ENCODE measurements at regions not wholly inside any gene's neighbourhood (a gene's known extent, or its start where the extent isn't known, plus 50 kb on each side); places are given as distances from the start of the nearest gene placed in this dataset.

DNA sequence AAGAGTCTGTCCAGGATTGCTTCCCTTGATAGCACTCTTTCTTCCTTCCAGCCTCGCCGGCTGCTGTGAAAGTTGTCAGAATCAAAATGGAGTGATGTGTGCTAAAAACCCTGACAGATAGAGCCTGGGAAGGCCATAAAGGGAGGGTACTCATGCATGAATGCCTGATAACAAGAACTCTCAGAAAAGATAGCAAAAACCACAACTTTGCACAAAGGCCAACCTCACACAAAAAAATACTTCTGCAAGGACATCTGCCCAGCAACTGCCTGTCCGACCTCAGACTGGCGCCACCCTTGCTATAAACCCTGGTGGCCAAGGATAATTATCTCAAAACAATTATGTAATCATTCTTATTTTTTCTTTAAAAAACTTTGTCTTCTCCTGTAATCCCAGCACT, 133.2 kb upstream of the SVIL start:
- H3K4me3 ChIP-seq (ENCODE audit: low read depth, low read length) = no peak overlapping the region

DNA sequence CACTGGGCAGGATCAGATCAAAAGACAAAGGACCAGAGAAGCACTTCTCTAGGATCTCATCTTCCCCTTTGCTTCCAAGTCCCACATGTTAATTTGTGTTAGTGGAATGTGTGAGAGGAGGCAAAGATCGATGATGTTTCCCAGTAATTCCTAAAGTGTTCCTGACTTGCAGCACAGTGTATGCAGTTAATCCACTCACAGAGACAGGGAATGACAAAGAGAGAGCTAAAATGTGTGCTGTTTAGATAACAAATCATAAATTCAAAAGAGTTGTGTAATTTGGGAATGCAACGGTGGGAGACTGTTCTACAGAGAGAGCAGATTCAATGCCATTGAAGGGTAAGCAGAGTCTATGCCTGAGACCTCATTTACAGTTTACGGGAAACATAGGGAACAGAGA, 132.0 kb upstream of the SVIL start:
- H3K4me3 ChIP-seq (ENCODE audit: low read depth, low read length) = no peak overlapping the region

DNA sequence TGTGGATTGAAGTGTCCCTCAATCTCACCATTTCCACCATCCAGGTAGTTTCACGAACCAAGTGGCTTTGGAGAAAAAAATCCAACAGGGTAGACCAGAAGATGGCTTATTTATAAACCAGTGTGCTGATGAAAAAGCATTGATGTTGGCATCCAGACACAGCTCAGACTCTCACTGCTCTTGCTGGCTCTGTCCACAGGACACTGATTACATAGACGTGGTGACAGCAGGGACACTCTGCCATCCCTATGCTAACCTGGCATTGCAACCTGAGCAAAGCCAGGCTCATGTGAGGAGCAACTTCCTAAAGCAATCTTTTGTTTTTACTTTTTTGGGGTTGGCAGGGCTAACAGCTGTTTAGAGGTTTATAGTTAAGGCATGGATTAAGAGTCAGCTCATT, 130.6 kb upstream of the SVIL start:
- no peak overlapping the region for H3K4me3 ChIP-seq (ENCODE audit: low read depth, low read length)

DNA sequence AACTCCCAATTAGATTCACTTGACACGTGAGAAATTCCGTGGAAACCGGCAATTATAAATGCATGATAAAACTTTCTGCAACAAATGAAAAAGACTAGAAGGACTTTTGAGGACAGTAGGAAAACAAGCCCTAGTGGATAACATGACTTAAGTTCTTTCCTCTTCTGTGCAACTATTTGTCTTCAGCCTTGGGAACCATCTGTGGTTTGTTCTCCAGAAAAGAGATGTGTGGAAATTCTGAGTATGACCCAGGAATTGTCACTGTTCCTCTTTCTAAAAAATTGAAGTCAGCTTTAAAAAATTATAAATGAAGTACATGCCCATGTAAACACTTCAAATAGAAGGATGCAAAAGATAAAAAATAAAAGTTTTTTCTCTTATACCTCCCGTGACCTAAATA, 128.6 kb upstream of the SVIL start:
- H3K4me3 ChIP-seq (ENCODE audit: low read depth, low read length) = no peak overlapping the region

DNA sequence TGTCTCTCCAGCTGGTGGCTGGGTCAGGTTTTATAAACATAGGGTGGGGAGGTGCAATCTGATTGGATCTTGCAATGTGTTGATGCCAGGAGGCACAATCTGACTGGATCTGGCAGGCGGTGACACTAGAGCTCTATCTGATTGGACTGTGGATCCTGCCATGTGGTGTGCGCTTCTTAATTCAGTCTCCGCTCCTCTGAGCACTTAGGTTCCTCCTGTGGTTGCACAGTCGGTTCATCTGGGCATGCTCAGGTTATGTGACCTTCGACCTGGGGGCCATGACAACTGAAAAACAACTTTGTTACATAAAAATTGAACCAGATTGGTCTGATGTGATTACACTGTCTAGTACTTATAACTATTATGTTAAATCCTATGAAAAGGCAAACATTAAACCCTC, 127.1 kb upstream of the SVIL start:
- H3K4me3 ChIP-seq (ENCODE audit: low read depth, low read length) = no peak overlapping the region

DNA sequence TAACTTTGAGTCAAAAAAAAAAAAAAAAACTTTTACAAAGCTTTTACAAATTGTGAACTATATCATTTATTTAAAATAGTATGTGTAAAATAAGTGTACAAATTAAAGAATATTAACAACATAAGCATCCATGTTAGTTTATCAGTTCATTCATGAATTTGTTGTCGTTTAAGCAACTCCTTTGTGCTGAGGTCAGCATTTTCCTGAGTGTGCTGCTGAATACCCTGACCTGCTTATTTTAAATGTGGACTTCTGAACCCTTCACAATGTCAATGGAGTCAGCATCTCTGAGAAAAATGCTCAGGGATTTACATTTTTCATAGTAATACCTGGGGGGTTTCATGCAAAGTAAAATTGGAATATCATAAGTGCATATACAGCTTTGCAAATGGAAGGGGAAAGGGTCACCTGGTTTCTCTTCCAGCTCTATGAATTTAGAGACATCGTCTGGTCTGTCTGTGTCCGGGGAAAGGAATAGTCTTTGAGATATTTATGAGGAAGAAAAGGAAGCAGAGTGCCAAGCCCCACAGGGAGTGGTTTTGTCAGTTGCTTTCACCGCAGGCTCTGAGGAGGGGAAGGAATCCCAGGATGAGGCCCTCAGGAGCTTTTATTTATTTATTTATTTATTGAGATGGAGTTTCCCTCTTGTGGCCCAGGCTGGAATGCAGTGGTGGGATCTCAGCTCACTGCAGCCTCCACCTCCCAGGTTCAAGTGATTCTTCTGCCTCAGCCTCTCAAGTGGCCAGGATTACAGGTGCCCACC, 125.5 kb upstream of the SVIL start:
- H3K4me3 ChIP-seq (ENCODE audit: low read depth, low read length) = no peak overlapping the region

DNA sequence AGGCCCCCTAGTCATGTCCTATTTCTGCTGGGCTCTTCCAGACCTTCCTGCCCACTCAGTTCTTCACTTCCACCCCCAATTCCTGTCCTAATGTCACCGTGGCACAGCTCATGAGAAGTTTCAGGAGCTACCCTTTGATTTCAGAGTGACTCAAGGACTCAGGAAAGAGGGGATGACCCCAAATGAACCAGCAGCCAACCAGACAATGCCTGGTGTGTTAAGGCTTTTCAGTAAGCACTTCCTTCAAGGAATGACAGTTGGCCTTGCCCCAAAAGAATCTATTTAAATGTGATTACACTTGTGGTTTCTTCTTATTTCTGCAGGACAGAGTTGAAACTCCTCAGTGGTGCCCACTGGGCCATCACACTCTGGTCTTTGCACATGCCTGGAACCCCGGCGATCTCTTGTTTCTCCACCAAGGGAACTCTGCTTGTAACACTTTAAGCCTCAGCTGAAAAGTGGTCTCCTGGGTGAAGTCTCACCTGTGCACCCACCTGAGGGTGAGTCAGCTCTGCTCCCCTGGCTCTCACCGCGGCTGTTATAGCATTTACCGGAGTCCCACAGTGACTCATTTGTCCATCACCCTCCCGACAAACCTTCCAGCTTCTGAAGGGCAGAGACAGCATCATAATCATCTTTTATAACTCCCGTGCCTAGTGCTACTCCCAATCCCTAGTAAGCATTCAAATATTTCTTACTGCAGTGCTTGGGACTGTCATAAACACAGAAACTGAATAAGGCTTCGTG, 123.0 kb upstream of the SVIL start:
- no peak overlapping the region for H3K4me3 ChIP-seq (ENCODE audit: low read depth, low read length)

DNA sequence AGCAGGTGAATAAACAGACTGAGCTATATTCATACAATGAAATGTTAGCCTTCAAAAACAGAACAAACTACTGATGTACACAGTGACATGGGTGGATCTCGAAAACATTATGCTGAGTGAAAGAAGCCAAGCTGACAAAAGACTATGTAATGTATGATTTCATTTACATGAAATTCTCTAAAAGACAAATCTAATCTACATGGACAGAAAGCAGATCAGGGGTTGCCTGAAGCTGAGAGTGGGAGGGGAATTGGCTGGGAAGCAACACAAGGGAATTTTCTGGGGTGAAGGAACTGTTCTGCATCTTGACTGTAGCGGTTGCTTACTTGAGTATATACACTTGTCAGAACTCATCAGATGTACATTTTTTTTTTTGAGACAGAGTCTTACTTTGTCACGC, 121.7 kb upstream of the SVIL start:
- no peak overlapping the region for H3K4me3 ChIP-seq (ENCODE audit: low read depth, low read length)

DNA sequence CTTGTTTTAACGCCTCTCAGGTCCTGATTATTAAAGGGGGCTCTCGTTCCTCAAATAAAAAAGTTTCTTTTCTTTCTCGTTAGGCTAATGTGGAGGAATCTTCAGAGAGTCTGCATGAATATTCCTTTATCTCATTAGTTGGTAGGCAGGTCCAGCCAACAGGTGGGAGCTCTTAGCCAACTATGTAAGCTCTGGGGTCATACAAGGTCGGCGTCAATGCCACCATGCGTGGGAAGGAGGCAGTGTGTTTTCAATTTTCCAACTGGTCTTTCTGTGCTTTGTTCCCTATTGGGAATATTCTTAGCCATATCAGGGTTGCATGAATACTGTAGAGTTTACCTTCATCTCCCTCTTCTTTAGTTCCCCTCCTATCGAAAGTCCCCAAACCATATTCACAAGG, 118.5 kb upstream of the SVIL start:
- H3K4me3 ChIP-seq (ENCODE audit: low read depth, low read length) = no peak overlapping the region

DNA sequence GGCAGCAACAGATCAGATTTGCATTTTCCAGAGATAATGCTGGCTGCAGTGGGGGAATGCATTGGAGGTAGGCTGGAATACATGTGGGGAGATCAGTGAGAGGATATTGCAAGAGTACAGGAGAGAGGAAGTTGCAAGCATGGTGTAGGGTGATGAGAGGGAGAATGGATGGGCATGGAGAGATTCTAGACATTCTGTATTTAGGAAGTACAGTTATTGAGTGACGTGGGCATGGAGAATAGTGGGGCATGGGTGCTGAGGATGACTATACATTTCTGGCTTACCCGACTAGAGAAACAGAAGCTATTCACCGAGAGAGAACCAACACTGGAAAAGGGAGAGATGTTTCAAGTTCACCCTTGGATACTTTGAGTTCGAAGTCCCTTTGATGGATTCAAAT, 116.9 kb upstream of the SVIL start:
- no peak overlapping the region for H3K4me3 ChIP-seq (ENCODE audit: low read depth, low read length)

DNA sequence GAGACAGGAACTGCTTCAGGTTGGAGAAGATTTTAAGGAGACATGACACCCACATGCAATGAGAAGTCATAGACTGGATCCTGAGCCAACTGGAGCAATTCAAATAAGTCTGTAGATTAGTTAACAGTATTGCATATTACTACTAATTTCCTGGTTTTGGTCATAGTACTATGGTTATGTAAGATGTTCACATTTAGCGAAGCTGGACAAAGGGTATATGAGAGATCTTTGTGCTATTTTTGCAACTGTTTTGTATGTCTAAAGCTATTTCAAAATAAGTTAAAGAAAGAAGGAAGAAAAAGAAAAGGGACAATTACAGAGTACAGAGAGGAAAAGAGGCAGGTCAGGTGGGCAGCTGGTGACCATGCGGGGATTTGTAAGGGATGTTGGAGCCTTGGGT, 116.5 kb upstream of the SVIL start:
- no peak overlapping the region for H3K4me3 ChIP-seq (ENCODE audit: low read depth, low read length)

DNA sequence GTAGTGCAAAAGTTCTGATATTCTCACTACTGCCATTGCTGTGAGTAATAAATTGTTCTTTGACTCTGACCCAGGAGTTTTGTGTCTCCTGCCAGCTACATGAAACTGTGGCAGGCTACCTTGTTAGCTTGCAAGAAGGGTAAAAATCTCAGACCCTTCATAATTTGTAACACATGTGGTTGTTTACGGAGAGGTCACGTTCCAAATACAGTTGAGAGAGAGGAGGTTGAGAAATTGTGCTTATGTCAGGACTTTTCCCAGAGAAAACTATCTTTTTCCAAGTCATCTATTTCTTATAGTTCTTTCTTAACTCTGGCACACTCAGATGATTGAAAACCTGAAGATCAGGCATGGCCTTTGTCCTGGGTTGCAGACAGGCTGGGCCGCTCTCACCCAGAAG, 114.4 kb upstream of the SVIL start:
- H3K4me3 ChIP-seq (ENCODE audit: low read depth, low read length) = no peak overlapping the region

DNA sequence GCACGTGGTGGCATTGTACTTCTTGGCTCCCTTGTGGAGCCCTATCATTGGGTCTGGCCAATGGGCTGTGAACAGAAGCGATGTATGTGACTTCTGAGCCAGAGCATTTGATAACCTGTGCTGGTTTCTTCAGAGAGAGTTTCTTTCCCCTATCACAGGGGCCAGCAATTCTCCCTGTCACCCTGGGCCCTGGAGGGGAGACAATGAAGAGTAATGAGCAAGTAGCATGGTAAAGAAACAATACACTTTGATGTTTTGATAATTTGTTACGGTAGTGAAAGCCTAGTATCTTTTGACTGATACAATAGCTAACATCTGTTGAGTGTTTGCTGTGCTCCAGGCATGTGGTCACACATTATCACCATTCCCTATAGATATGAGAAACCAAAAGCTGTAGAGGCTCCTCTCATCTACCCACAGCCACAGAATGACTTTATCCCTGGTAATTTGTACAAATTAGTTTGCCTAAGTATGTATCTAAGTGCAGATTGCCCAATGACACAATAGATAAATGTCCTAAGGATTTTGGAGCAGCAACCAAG, 113.4 kb upstream of the SVIL start:
- H3K4me3 ChIP-seq (ENCODE audit: low read depth, low read length) = no peak overlapping the region

DNA sequence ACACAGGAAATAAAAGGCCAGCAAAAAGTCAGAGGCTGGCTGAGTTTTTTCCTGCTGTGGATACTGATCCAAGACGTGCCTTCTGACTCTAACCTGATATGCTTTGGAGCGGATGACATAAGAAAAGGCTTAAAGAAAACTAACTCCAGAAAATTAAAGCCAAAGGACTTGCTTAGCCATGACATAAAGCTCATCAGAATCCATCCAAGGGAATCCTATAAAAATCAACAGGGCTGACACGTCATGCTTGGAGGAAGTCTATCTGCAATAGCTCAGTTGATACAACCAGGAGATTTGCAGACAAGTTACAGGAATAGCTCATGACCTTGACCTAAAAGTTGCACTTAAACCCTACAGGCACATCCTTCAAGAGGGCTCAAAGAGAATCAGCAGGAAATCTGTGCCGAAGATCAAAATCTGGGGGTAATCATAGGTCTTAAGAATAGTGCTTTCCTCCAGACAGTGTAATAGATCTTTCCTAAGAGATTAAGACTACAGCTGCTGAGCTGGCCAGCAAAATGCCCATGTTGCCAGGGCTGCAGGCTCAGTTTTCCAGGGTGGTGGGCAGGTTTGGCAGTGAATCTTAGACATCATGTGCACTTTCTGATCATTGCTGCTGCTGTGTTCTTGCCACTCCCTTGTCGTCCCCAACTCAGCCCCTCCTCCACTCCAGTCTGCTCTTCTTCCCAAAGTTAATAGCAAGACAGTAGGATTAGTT, 111.5 kb upstream of the SVIL start:
- H3K4me3 ChIP-seq (ENCODE audit: low read depth, low read length) = no peak overlapping the region

DNA sequence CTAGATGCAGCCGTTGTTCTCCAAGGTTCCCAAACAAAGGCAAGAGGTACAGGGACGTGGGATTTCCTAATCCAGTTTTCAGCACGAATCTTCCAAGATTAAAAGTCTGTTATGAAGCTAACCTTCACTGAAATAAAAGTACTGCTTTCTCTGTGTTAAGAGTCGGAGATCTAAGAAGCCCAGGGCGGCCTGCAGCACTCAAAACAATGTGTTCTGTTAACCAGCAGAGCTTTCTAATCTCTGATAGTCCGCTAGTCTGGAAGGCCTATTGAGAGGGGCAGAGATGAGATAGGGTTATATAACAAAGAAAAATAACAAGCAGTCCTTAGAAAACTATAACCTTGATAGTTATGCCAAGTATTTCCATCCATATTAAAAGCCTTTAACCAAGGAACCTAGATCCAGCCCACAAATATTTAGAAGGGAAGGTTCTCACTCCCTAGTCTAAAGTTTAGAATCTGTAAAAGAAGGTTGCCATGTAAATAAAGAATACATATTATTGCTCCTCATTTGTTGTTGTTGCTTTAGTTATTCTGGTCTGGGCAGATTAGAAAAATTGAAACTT, 106.3 kb upstream of the SVIL start:
- H3K4me3 ChIP-seq (ENCODE audit: low read depth, low read length) = no peak overlapping the region

DNA sequence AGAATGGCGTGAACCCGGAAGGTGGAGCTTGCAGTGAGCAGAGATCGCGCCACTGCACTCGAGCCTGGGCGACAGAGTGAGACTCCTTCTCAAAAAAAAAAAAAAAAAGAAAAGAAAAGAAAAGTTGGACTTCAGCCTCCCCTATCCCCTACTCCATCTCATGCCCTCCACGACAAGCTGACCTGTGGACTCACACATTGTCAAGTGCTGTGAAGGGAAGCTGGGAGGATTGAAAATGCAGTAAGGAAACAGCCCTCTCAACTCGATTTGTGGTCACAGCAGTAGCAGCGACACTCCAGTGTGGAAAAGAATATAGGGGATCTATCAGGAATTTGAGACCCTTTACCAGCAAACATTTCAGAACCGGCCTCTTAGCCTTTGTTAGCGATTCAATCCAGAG, 103.6 kb upstream of the SVIL start:
- H3K4me3 ChIP-seq (ENCODE audit: low read depth, low read length) = no peak overlapping the region

DNA sequence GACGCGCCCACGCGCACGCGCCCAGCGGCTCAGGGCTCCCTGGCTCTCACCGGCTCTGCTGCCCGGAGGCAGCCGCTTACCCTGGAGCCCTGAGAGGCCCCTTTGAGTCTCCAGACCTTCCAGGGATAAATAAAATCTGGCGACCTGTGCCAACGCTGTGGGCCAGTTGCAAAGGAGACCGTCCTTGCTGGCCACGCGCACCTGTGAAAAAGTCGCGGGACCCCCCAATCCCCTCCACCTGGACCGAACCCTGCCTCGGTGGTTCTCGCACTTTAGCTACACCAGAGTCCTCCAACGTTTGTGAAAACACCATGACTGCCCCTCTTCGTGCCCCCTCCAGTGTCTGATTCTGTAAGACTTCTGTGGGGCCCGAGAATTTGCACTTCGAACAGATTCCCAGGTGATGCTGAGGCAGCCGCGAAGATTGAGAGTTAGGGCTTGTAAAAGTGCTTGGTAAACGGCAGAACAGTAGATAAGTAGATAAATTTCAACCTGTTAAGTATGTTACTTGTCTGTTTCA, 102.4 kb upstream of the SVIL start:
- peak overlapping the region; percentile 13 for H3K4me3 ChIP-seq (ENCODE audit: low read depth, low read length)

DNA sequence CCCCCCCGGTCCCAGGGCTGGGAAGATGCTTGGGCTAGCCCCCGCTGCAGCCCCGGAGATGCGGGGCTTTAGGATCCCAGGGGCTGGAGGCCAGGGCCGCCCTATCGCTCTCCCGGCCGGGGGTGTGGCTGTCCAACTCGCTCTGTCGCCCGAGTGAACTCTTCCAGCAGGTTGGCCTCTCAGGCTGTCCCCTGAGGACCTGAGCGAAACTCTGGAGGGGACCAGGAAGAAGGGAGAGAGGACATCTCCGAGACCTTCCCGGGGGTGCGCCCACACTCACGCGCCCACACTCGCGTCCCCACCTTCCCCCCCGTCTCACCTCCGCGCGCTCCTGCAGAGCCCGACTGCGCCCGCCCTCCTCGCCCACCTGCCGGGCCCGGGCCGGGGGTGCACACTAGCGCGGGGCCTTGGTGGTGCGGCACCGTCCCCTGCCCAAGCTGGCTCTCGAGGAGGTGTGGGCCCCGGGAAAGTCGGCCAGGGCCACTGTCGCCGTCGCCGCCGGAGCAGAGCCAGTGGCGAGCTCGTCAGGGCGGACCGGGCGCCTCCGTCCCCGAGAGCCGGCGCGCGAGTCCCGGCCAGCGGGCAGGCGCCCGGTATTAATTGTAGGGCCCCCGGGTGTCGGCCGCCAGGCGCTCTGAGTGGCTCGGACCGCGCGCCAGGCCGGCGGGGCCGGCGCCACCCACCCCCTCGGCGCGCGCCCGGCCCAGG, 101.7 kb upstream of the SVIL start:
- peak overlapping the region; percentile 61 for H3K4me3 ChIP-seq (ENCODE audit: low read depth, low read length)

DNA sequence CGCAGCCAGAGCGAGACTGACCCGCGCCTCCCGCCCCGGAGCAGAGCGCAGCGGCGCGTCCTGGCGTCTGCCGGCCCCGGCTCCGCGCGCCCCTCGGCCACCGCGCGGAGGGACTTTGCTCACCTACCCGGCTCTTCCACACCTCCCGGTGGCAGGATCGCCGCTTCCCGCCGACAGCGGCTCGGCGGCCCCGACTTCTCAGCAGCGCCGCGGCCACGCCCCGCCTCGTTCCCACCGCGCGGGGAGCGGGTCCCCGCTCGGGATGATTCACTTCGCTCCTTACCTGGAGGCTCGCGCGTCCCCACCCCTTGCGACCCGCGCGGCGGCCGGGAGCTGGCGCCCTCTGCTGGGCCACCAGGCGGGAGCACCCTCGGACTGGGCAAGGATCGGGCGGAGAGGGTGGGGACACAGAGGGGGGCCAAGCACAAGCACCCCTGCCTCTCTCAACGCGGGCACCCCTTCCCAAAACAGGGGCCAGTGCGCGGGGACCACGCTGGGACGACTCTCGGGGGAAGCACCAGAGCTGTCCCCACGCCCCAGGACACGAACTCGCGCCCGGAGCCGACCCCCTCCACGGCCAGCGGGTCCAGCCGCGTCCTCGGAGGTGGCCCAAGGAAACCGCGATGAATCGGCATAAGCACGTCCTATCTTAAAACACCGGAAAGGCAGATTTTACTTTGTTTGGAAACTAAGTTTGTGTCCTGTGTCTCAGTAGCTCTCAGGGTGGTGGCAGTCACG, 101.0 kb upstream of the SVIL start:
- peak overlapping the region; percentile 61 for H3K4me3 ChIP-seq (ENCODE audit: low read depth, low read length)
